Endothelial cell of hepatic sinusoid (primary cell): ENCODE measurements at regions not wholly inside any gene's neighbourhood (a gene's known extent, or its start where the extent isn't known, plus 50 kb on each side); places are given as distances from the start of the nearest gene placed in this dataset.
"Not testable (repeated sequence)": the region's sequence is repeated elsewhere in the genome, so short reads cannot be mapped to it uniquely, and the experiment has no call there.

Experiments used
- in situ Hi-C: cut with HindIII; loops from 2 replicates; pipeline ENCODE4 v1.10.0; 2017; ENCODE audit warnings: low sequenced_read_pairs

DNA sequence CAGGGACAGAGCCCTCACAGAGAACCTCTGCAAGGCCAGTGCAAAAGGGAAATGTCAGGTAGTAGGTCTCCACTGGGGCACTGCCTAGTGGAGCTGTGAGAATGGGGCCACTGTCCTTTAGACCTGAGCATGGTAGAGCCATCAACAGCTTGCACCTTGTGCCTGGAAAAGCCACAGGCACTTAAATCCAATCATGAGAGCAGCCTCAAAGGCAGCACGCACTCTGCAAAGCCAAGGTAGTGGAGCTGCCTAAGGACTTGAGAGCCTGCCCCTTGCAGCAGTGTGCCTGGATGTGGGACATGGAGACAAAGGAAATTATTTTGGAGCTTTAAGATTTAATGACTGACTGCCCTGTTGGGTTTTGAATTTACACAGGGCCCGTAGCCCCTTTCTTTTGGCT lies 918.5 kb upstream of the POT1 start:
- in situ Hi-C loops: no loop called here

GRCh38 chr7:125847692-125848091 lies 918.1 kb upstream of the POT1 start:
- in situ Hi-C loops: no loop called here

- in situ Hi-C loops: no loop called here
Measured at GRCh38 chr7:125847055-125847454, 917.4 kb upstream of the POT1 start.

DNA sequence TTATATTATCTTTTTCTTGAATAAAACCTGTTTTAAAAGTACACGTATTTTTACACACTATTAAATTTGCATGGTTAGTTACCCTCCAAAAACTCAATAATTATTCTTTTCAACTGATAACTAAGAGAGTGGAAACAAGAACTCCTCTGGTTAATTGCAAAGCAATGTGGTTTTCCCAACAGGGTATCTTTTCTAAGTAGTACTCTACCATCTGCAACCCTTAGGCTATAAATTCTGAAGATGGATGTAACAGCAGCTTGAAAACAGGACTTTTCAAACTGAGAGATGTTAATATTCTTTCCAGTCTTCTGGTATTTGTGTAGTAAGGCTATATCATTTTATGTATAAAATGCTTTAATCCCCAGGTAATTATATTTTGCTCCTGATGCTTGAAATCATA lies 916.1 kb upstream of the POT1 start:
- in situ Hi-C loops: no loop called here

GRCh38 chr7:125834421-125834820 lies 904.8 kb upstream of the POT1 start:
- in situ Hi-C loops: no loop called here

DNA sequence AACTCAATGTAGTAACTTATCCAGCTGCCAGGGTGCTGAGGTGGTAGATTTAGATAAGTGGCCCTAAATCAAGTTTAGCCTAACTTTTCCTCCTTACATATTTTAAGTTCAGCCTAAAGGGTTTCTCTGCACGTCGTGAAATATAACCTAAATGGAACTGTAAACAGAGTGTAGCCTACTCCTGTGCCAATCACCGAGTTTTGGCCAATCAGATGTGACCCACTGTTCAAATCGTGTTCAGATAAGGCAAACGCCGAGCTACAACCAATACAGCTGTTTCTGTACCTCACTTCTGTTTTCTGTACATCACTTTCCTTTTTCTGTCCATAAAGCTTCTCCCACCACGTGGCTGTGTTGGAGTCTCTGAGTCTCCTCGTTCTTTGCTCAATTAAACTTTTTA lies 904.2 kb upstream of the POT1 start:
- in situ Hi-C loops: no loop called here

- in situ Hi-C loops: no loop called here
Measured at GRCh38 chr7:125830743-125831142, 901.1 kb upstream of the POT1 start.

GRCh38 chr7:125828153-125828700 lies 898.6 kb upstream of the POT1 start:
- in situ Hi-C loops: no loop called here

DNA sequence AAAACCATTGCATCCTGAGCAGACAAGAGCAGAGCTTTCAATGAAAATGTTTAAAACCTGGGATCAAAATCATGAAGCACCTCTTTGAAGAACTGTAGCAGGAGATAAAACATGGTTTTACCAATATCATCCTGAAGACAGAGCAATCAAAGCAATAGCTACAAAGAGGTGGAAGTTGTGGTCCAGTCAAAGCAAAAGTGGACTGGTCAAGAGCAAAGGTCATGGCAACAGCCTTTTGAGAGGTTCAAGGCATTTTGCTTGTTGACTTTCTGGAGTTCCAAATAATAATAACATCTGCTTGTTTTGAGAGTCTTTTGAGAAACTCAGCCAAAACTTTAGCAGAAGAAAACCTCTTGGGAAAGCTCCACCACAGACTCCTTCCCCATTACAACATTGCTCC lies 893.9 kb upstream of the POT1 start:
- in situ Hi-C loops: no loop called here

- in situ Hi-C loops: no loop called here
Measured at GRCh38 chr7:125820495-125820894, 890.9 kb upstream of the POT1 start.

GRCh38 chr7:125814100-125814499 lies 884.5 kb upstream of the POT1 start:
- in situ Hi-C loops: no loop called here

DNA sequence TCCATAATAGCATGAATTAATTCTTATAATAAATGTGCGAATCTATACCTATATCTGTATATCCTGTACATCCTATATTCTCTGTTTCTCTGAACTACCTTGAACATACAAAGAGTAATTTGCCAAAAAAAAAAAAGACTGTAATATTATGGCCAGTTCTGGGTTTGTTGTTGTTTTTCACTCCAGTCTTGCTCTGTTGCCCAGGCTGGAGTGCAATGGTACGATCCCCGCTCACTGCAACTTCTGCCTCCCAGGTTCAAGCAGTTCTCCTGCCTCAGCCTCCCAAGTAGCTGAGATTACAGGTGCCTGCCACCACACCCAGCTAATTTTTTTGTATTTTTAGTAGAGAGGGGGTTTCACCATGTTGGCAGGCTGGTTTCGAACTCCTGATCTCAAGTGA lies 876.9 kb upstream of the POT1 start:
- in situ Hi-C loops: not testable (repeated sequence)

DNA sequence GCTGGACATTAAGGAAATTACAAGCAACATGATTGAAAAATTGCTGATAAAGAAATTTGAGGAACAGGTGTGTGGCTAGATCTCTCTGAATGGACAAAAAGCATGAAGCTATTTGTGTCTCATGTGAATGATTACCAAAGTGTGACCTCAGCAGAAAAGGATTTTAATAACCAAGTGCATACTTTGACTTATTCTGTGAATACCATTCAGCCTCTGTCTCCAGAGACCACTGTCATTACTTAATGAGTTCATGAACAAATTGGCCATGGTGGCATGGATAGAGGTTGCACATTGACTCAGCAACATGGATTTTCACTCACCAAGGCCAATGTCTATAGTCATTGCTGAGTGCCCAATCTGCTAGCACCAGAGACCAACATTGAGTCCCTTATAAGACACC lies 874.6 kb upstream of the POT1 start:
- in situ Hi-C loops: no loop called here

GRCh38 chr7:125780153-125780552 lies 850.5 kb upstream of the POT1 start:
- in situ Hi-C loops: no loop called here

GRCh38 chr7:125775317-125775716 lies 845.7 kb upstream of the POT1 start:
- in situ Hi-C loops: no loop called here

- in situ Hi-C loops: no loop called here
Measured at GRCh38 chr7:125773113-125773785, 843.6 kb upstream of the POT1 start.

DNA sequence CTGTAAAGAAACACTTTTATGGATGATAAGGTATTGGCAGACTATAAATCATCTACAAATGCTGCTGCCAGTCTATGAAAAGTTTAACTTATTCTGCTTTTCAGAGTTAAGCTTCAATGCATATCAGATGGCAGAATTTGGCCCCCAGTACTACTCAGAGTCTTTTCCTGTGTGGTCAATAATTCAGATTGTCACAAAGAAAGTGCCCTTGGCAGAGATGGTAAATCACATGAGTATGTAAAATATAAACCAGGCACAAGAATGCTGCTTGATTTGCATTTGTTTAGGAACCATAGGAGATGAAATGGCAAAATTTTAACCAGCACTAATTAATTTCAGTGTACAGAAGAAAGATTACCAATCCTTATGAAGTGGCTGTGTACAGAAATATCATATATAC lies 818.3 kb upstream of the POT1 start:
- in situ Hi-C loops: no loop called here

DNA sequence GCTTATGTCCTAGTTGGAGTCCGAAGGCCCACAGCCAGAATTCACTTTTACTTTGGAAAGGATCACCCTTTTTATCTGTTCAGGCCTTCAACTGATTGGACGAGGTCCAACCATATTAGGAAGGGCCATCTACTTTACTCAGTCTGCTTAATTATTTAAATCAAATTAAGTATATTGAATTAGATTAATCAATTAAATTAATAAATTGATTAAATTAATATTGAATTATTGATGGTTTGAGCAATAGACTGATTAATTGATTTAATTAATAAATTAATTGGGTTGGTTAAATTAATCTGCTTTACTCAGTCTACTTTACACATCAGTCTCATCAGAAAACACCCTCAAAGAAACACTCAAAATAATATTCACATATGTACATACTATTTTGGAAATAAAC lies 816.9 kb upstream of the POT1 start:
- in situ Hi-C loops: no loop called here

DNA sequence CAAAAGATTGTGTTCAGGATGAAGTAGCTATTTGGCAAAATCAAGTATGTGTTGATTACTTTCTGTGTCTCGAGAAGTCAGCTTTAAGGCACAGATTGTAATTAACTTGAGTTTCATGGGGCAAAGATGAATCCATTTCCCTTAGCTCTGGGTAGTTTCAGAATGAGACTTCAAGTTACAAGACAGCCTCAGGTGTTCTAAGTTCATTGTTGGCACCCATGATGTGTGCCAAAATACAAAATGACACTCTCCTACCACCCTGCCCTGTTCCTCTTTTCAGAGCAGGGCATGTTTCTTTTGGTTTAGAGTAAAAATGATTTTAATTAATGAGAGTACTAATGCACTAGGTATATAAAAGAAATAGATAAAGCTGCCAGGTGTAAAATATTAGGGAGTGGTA lies 797.6 kb upstream of the POT1 start:
- in situ Hi-C loops: no loop called here

DNA sequence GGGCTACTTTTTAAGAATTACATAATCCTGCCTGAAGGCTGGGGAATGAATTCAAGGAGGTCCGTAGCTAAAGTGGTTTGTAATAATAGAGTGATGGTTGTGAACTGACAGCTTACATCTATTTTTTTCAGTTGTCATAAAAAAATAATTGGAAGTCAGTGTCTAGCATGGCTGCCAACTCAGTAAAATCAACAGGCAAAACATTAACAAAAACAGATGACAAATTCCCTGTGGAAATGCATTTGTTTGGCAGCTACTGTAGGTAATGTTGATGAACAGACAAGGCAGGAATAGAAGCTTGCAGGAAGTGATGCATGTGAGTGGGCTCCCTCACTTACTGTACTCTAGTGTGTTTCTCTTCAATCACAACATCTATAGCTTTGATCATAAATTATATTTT lies 766.0 kb upstream of the POT1 start:
- in situ Hi-C loops: no loop called here

DNA sequence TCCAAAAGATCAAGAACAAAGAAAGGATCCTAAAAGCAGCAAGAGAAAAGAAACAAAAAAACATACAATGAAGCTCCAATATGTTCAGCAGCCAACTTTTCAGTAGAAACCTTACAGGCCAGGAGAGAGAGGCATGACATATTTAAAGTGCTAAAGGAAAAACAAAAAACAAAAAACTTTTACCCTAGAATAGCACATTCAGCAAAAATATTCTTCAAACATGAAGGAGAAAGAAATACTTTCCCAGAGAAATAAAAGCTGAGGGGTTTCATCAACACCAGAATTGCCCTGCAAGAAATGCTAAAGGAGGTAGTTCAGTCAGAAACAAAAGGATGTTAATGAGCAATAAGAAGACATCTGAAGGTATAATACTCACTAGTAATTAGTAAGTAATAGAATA lies 753.5 kb upstream of the POT1 start:
- in situ Hi-C loops: no loop called here

GRCh38 chr7:125681508-125681907 lies 751.9 kb upstream of the POT1 start:
- in situ Hi-C loops: no loop called here

- in situ Hi-C loops: no loop called here
Measured at GRCh38 chr7:125678771-125679170, 749.1 kb upstream of the POT1 start.
